ENCODE measurements at regions not wholly inside any gene's neighbourhood (a gene's known extent, or its start where the extent isn't known, plus 50 kb on each side); places are given as distances from the start of the nearest gene placed in this dataset.

DNA sequence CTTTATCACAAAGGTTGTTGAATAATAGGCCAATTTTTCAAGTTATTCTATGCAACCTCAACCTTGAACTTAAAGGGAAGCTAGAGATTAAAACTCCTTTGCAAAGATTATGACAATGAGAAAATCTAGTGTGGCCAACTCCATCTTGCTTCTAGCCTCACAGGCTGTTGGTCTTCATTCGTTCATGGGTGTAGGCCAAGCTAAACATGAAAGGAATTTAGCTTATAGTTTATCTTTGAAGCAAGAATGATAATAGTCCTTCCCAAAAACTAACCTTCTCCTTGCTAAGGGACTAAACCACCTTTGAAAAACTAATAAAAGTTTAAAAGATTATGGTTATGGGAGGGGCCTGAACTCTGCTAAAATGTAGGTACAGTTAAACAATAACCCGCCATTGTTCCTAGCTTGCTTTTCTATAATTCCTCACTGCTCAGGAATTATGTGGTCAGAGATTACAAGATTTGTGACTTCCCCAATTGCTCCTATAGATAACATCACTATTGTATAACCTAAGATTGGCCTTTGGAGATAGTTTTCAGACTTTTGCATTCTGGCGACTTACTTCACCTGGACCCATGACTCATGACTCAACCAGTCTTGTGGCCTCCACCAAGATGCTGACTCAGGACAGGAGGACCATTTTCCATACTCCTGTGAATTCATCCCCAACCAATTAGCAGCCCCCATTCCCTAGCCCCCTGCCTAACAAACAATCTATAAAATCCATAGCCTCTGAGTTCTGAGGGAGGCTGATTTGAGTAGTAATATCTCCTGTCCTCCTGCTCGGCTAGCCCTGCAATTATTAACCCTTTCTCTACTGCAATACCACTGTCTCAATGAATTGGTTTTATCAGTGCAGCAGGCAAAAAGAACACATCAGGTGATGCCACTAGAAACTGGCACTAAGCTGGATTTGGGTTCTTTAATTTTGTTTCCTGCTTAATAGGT lies 154.5 kb downstream of the CD83 start:
- POLR2A ChIA-PET: no interaction called here
- CTCF ChIA-PET: no interaction called here

DNA sequence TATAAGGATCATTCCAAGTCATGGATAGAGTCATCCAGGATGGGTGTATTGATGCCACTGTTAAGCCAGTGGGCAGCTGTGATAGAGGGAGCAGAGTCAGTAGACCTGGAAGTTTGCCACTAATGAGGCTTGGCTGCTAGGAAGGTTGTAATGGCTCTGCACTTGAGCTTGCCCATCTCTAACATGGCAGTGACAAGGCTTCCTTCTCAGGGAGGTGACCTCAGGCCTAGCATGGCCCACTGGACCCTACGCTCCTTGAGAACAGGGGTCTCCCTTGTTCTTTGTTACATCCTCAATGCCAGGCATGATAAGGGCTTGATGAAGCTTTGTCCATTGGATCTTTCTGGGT lies 155.1 kb downstream of the CD83 start:
- POLR2A ChIA-PET: no interaction called here
- CTCF ChIA-PET: no interaction called here

DNA sequence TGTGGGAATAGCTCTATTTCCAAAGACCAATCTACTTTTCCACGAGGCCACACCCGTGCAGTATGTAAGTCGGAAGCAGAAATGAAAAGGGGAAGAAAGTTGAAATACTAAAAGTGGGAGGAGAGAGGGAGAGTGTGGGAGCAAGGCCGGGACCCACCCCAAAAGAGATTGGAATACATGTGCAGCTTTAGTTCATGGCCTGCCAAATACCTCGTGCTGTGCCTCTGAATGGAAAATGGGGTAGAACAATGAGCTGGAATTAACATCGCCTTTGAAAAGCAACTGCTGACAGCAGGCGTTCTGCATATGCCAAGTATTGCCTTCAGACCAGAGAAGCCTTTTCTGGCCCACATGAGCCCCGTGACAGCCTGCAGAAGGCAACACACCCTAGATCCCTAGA lies 155.6 kb downstream of the CD83 start:
- ChIA-PET CTCF (no interaction called here), POLR2A (no interaction called here)

DNA sequence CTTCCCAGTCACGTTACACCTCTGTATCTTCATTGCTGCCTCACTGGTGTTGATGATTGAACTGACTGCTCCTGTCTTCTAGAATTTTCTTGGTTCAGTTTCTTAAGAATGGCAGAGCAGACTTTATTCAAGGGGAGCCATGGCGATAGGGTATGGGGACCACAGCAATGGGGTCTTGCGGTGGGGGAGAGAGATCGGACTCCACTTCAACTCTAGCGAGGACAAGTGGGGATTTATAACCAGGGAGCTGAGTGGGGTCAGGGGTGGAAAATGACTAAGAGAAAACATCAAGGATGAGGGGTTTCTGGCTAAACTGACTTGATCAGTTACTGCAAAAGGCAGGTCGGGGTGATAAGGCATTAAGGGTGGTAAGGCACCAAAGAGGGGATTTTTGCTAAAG lies 156.4 kb downstream of the CD83 start:
- CTCF ChIA-PET: no interaction called here
- POLR2A ChIA-PET: no interaction called here

DNA sequence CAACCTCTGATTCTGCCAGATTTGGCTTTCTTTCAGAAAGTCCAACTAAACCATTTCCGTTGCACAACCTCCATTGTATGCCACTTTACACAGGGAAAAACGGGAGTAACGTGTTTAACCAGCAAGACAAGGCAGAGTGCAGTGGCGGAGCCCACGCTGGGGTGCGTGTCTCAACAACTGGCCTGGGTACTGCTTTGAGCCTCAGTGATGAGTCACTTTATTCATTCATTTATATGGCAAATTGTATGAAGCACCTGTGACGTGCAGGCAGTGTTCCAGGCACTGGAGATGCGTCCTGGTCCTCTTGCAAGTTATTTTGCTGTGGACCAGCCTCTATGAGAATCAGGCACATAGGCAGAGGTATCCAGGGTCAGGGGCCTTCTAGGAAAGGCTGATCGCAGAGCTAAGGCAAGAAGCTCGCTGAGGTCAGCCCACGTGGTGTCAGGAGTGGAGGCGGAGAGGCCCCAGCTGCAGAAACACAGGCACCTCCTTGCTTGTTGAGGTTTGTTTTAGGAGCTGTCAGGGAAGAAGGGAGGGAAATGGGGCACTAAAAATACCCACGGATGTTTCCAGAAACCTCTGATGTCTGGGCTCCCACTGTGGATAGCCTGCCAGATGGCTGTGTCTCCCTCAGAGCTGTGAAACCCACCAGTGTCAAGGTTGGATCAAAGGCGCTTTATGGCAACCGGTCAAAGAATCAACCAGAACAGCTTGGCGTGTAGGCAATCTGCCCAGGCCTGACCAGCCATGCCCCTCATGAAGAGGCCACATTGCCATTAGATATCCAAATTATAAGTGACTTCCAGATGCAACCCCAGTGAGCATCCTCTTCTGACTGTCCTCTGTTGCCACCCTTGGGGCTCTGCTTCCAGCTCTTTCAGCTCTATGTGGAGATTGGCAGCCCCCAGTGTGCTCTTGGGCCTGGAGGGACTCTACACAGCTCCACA lies 157.2 kb downstream of the CD83 start:
- ChIA-PET CTCF (no interaction called here), POLR2A (no interaction called here)

DNA sequence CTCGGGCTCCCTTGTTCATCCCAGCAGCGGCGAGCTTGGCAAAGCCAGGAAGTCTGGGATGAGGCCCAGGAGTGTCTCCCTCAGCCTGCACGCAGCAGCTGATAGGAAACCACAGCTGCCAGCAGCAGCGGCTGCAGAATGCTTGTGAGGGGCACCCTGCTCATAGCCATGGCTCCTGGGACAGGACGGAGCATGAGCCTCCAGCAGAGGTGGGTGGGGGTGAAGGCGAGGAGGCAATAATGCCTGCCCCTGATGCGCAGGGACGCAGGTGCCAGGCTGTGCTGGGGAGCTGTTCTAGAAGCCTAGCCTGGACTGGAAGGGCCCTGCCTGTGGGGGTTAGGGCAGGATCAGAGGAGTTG lies 157.9 kb downstream of the CD83 start:
- CTCF ChIA-PET: no interaction called here
- POLR2A ChIA-PET: no interaction called here

DNA sequence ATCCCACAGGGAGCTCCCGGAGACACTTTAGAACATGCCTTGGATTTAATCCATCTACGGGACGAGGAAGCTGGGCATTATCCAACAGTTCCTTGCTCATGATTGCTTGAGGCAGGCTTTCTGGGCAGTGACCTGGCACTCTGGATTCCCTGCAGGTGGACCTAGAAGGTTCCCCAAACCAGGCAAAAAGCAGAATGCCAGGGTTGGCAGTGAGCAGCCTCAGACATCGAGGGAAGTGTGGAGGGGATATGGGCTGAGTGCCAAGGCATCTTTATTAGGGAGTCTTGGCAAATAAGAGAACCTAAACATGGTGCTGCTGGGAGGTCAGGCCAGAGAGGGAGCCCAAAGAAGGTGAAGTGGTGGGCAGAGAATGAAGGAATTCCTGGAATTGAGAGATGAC lies 158.5 kb downstream of the CD83 start:
- CTCF ChIA-PET: no interaction called here
- POLR2A ChIA-PET: no interaction called here

DNA sequence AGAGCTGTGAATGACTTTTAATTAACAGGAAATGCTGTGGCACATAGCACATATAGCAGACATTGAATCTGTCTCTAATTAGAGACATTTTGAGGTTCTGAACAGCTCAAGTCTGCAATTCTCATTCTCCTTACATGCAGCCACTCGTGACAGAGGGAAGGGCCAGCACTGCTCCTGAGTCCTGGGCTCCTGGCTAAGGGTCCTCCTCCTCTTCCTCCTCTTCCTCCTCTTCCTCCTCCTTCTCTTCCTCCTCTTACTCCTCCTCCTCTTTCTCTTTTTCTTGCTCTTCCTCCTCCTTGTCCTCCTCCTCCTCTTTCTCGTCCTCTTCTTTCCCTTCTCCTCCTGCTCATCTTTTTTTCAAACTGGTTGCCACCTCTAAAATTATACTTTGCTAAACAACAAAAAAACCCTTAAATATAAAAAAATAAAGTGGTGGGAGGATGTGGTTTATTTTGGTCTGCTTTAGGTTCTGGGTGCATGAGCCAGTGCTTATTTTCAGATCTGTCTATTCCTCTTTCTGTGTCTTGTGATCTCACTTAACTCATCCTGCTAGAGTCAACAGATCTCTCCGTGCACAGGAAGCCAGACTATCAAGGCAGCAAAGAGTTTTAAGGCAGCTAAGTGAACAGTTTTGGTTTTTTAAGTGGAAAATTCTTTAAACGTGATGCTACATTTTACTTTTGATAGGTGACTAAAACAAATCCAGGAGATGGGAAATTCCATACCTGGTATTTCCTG lies 159.3 kb downstream of the CD83 start:
- ChIA-PET CTCF (no interaction called here), POLR2A (no interaction called here)

DNA sequence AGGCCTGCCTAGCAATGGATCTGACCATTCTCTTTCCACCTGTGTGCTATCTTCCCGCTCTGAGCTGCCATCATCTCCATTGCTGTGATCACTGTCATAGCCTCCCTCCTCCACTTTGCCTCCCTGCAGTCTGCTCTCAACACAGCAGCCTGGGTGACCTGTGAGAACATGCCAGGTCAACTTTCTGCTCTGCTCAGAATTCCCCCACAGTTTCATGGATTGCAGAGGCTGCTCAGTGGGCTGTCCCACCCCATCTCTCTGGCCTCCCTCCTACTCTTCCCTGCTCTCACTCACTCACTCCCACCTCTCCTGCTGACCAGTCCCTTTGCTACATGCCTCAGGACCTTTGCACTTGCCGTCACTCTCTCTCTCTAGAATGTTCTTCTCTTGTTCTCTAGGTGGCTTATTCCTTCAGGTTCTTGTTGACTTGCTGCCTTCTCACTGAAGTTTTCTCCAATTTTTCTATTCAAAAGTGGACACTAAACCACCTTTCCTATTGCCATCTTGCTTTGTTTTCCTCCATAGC lies 159.9 kb downstream of the CD83 start:
- POLR2A ChIA-PET: no interaction called here
- CTCF ChIA-PET: no interaction called here

DNA sequence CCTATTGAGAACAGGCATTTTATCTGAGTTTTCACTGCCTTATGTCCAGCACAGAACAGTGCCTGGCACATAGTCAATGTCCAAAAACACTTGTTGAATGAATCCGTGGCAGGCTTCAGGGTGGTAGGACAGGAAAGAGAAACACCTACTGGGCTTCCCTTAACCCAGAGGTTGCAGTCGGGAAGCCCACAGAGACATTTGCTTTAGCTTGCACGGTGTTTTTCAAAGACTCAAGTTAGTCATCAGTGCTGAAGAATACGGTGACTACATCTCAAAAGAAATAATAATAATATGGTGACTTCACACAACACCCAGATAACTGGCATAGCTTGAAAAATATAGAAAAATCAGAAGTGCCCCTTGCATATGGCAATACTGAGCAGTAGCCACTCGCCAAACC lies 160.4 kb downstream of the CD83 start:
- ChIA-PET POLR2A (no interaction called here), CTCF (no interaction called here)

DNA sequence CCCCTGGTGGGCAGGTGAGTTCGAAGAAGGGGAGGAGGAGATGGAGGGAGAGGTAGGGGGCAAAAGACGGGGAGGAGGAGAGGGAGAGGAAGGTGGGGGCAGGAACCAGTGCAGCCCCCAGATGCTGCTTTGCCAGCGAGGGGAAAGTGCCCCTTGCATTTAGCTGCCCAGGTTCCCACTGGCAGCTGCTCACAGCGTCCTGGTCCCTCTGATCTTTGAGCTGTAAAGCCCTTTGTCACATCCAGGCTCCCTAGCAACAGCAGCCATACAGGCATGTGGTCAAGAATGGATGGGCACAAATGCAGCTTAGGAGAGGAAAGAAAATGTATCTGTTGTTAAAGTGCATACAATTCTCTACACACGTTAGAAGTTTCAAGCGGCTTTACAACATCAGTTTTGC lies 160.9 kb downstream of the CD83 start:
- POLR2A ChIA-PET: no interaction called here

DNA sequence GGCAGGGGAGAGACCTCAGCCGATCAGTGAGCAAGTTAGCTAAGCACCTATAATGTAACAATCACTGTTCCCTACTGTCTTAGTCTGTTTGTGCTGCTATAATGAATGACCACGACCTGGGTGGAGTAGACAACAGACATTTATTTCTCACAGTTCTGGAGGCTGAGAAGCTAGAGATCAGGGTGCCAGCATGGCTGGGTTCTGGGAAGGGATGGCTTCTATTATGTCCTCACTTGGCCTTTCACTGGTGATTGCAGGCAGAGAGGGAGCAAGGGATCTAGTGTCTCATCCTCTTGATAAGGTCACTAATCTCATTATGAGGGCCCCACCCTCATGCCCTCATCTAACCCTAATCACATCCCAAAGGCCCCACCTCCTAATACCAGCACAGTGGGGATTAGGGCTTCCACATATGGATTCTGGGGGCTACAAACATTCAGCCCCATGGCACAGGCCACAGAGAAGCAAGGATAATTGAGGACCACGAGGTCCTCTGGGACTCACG lies 162.5 kb downstream of the CD83 start:
- ChIA-PET POLR2A (no interaction called here), CTCF (no interaction called here)

More for the DNA sequence above, 160.9 kb downstream of the CD83 start:
- CTCF ChIA-PET: interaction anchor here (0.6 kb wide), 1 partner anchor 476 kb away, joined by 3 read pairs; no protein-coding TSS in a partner anchor

DNA sequence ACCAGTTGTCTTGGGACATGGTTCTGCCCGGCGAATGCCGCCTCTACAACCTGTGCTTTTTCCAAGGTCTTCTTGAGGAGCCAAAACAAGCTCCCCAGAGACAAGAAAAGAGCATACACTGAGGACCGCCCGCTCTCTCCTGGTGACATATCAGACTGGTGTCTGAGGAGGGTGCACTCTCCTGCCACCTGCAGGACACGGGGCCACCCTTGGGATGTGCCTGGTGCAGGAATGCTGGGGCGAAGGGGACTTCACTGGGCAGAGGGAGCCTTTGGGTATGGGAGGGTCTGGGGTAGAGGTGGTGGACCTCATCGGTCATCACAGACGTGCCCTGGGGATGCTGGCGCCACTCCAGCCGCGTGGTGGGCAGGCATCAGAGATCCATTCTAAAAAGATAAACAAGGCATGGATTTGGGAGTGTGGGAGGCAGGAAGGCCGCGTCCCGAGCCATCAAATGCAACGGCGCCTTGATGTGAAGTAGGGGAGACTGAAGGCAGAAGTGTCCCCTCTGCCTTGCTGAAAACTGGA lies 163.3 kb downstream of the CD83 start:
- POLR2A ChIA-PET: no interaction called here
- CTCF ChIA-PET: no interaction called here

DNA sequence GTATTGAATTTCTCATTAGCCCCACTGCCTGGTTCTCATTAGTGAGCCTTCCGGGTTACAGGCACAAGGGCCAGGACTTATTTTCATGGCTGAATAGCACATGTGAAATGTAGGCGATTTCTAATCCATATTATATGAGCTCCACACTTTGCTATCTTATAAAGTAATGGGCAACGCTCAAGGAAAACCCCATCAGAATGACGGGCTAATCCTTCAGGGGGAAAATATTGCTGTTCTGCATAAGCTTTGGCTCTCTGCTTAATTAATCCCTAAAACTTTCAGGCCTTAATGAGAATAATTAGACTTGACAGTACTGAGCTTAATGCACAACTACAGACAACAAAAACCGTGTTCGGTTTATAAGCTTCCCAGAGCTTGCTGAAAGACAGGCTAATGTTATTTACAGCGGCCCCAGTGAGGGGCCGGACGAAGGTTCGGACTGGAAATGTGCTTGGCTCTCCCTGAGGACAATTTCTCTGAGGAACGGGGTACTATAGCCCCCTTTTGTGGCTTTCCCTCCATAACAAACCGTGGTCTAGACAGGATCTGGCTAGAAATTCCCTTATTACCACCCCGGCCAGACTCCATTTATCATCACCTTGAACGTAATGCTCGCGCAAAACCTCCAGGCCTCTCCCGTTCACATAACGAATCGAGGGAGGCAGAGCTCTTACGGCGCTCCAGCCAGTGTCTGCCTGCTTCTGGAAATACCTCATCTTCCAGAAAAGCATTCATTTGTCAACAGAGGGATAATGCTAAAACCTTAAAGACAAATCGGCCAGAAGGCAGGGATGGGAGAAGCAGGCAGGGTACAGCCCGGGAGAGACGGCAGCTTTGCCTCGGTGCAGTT lies 164.5 kb downstream of the CD83 start:
- ChIA-PET CTCF (no interaction called here), POLR2A (no interaction called here)

DNA sequence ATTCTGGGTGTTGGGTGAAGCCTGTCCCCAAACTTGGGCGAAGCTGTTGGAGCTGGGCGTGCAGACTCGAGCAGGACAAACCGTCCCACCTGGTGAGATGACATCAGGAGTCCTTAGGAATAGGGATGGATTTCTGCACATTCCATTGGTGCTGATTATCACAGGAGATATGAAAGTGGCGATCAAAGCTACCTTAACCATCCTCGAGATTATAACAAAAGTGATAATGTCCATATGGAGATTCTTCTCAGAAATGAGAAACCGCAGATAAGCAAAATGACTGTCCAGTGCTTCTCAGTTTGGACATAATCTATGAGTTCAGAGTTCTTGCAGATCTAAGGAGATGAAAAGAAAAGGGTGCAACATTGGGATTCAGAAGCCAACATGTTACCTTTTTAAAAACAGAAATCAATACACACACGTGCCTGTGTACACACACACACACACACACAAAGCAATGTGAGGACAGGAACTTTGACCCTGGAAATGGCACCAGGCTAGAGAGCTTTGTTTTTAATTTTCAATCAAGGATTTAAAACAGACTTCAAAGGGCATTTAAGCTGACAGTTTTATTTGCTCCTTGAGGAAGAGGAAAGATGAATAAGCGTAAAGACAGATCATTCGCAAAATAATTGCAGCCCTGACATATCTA lies 165.4 kb downstream of the CD83 start:
- CTCF ChIA-PET: no interaction called here
- POLR2A ChIA-PET: no interaction called here

DNA sequence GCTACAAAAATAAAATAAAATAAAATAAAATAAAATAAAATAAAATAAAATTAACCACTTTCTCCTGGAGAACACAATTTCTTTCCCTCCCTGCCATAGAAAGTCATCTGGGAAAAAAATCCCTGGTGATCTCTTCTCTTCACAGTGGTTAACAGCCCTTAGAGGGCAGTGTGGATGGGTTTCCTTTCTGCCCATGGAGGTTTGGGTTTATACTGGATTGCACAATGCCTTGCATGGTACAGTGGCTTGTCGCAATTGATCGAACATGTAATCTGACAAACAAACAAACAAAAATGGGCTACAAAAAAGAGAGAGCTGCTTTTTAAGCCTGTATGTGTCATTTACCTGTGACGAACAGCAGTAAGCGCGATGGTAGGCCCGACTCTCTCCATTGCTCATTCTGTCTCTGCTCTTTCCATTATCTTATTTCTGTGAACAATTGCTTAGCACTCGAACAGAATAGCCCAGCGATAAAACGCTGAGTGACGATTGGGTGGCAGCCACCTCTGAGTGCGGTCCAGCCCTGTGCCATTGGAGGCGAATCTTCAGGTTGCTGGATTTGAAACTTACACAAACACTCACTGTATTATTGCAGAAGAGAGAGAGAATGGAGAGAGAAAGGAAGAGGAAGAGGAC lies 166.1 kb downstream of the CD83 start:
- ChIA-PET POLR2A (no interaction called here), CTCF (no interaction called here)

DNA sequence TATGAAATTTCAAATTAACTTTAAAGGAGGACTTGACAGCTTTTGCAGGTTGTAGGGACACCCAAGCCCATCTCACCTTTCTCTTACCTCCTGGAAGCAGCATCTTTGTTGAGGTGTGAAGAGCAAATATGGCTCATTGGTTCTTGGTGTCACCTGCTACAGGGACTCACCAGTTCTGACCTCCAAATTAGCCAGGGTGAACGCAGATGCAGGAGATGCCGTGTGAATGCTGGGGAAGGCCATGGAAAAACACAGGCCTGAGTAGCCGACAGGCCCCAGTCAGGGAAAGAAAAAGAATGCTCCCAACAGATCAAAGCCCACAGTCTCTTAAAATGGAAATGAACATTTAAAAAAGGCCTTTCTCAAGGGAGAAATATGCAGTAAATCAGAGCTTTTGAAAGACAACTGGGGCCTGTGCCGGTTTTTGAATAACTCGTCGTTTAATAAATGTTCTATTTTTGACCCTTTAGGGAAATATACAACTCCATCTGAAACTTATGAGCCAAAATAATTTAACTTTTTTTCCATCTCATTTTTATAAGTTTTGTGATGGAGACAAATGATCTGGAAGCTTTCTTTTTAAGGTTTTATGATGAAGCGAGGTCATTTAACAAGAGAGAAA lies 167.5 kb downstream of the CD83 start:
- CTCF ChIA-PET: no interaction called here
- POLR2A ChIA-PET: no interaction called here

DNA sequence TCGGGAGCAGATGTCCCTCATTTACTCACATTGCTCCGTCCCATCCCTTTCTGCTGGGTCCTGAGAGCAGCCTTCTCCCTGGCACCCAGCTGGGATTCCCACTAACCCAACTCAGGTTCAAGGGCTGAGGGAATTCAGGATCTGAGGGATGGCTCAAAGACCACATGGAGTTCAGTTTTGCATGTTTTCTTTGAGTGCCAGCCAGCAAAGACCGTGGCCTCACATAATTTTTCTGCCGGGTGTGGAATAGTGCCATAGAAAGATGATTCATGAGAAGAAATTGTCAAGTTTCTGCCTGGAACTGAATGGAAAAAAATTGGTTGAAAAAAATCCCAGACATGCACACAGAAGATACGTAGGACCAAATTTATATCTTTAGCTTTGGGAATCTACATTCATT lies 168.6 kb downstream of the CD83 start:
- CTCF ChIA-PET: no interaction called here
- POLR2A ChIA-PET: no interaction called here
